ENCODE measurements at regions not wholly inside any gene's neighbourhood (a gene's known extent, or its start where the extent isn't known, plus 50 kb on each side); places are given as distances from the start of the nearest gene placed in this dataset.

- no peak for TF ChIP-seq CTCF (IDR thresholded peaks at IDR 0.05)
- no peak for TF ChIP-seq POLR2A (IDR thresholded peaks at IDR 0.05)
Observed at GRCh38 chr14:65234752-65235361, 132.5 kb upstream of the MAX start.

All from body of pancreas (tissue), 4 donors.